Cardiac fibroblast (primary cell): ENCODE measurements at regions not wholly inside any gene's neighbourhood (a gene's known extent, or its start where the extent isn't known, plus 50 kb on each side); places are given as distances from the start of the nearest gene placed in this dataset.

ENCODE experiments used
- DNase-seq, 2 donors: peaks; one replicate each; pipeline versions ENCODE4 v3.0.0 to v3.0.0-alpha.2; 2010; ENCODE audit warnings: low read depth in 2 of 2
- H3K4me3 ChIP-seq, 2 donors: replicated peaks in 1 of 2; 1 replicate in 1 of 2; 2 replicates in 1 of 2; pipeline ENCODE4 v1.5.1; 2011; ENCODE audit warnings: low read depth in 2 of 2, low read length in 2 of 2, mild to moderate bottlenecking in 2 of 2, moderate library complexity in 1 of 2
- CTCF ChIP-seq: IDR thresholded peaks from one replicate; pipeline ENCODE4 v1.5.1; 2011; ENCODE audit warnings: low read depth, mild to moderate bottlenecking, low read length, inconsistent platforms

GRCh38 chr5:142427015-142427364, 102.2 kb upstream of the SPRY4 start:
- TF ChIP-seq CTCF = no peak
- H3K4me3 ChIP-seq = no peak overlapping the region
- peak; percentile 52 to 85 for DNase-seq

- no peak for TF ChIP-seq CTCF
- peak in 1 of 2 donors; percentile 85 for DNase-seq
- H3K4me3 ChIP-seq = peak overlapping the region in 1 of 2 donors; percentile 2
These were observed 101.6 kb upstream of the SPRY4 start for GRCh38 chr5:142426129-142427014.

GRCh38 chr5:142425286-142426065, 100.7 kb upstream of the SPRY4 start:
- peak in 1 of 2 donors; percentile 82 for DNase-seq
- TF ChIP-seq CTCF = no peak
- no peak overlapping the region for H3K4me3 ChIP-seq

- no peak overlapping the region for H3K4me3 ChIP-seq
- TF ChIP-seq CTCF = no peak
- DNase-seq = peak; percentile 50 to 73
These were observed 97.6 kb upstream of the SPRY4 start for GRCh38 chr5:142422429-142422828.

- no peak for TF ChIP-seq CTCF
- no peak overlapping the region for H3K4me3 ChIP-seq
- DNase-seq = no peak
These were observed 97.0 kb upstream of the SPRY4 start for GRCh38 chr5:142421621-142422397.

GRCh38 chr5:142421228-142421617, 96.4 kb upstream of the SPRY4 start:
- TF ChIP-seq CTCF = no peak
- H3K4me3 ChIP-seq = no peak overlapping the region

More at GRCh38 chr5:142421228-142421617, 96.4 kb upstream of the SPRY4 start:
- DNase-seq = no peak
